Activated CD8-positive, alpha-beta T cell treated with anti-CD3 and anti-CD28 coated beads for 36 hours (primary cell): ENCODE measurements at regions not wholly inside any gene's neighbourhood (a gene's known extent, or its start where the extent isn't known, plus 50 kb on each side); places are given as distances from the start of the nearest gene placed in this dataset.

Experiments
- ATAC-seq: fragments of 200-7000 bp; cut with Tn5 transposase; one replicate; pipeline ENCODE4 v1.10.0; 2021; ENCODE audit warnings: mild to moderate bottlenecking, moderate library complexity
- CTCF ChIA-PET: fragments of 350-600 bp; sonication (Branson Sonifier 250); formaldehyde crosslinking; loops from one replicate; lab custom pipeline; 2021; ENCODE audit warnings: antibody characterized with exemption; lab: Charles Lee
- POLR2A ChIA-PET: fragments of 350-600 bp; sonication (Branson Sonifier 250); formaldehyde crosslinking; loops from one replicate; lab custom pipeline; 2021; ENCODE audit warnings: antibody characterized with exemption; lab: Charles Lee
- DNase-seq: peaks from one replicate; pipeline ENCODE4 v3.0.0-alpha.2; 2020
- H3K27ac Mint-ChIP-seq: one replicate; pipeline ENCODE4 v1.8.0; 2021; ENCODE audit warnings: mild to moderate bottlenecking, mixed read lengths
- H3K27me3 Mint-ChIP-seq: one replicate; pipeline ENCODE4 v1.8.0; 2021; ENCODE audit warnings: mixed read lengths
- H3K36me3 Mint-ChIP-seq: one replicate; pipeline ENCODE4 v1.8.0; 2021; ENCODE audit warnings: low read depth, mixed read lengths
- H3K4me1 Mint-ChIP-seq: one replicate; pipeline ENCODE4 v1.8.0; 2021; ENCODE audit warnings: low read depth, mixed read lengths
- H3K4me3 Mint-ChIP-seq: one replicate; pipeline ENCODE4 v1.8.0; 2021; ENCODE audit warnings: mild to moderate bottlenecking, moderate library complexity, mixed read lengths
- H3K9me3 Mint-ChIP-seq: one replicate; pipeline ENCODE4 v1.8.0; 2021; ENCODE audit warnings: mixed read lengths
- CTCF ChIP-seq: fragments of 200-600 bp; IDR thresholded peaks from one replicate; pipeline ENCODE4 v1.8.0; 2022; ENCODE audit warnings: antibody characterized with exemption, mild to moderate bottlenecking
- intact Hi-C: fragments of 100-400 bp; cut with micrococcal nuclease; formaldehyde crosslinking; loops from one replicate; pipeline ENCODE4 v1.10.0; 2022

GRCh38 chr3:74165211-74165610 is 449.2 kb downstream of the CNTN3 start:
- Mint-ChIP-seq H3K4me1 (no peaks in the 10 kb centered on the region), H3K36me3 (no peaks in the 10 kb centered on the region), H3K27me3 (no peaks in the 10 kb centered on the region), H3K27ac (no peak overlapping the region), H3K4me3 (no peak overlapping the region), H3K9me3 (peaks cover 12% of the 10 kb centered on the region)
- intact Hi-C loops: no loop called here
- DNase-seq: no peak
- TF ChIP-seq CTCF: no peak
- CTCF ChIA-PET: no interaction called here
- POLR2A ChIA-PET: no interaction called here
- no peak for ATAC-seq

GRCh38 chr3:74149466-74149865 is 465.0 kb downstream of the CNTN3 start:
- Mint-ChIP-seq H3K36me3 (no peaks in the 10 kb centered on the region), H3K4me1 (no peaks in the 10 kb centered on the region), H3K27ac (no peak overlapping the region), H3K4me3 (no peak overlapping the region), H3K27me3 (no peaks in the 10 kb centered on the region), H3K9me3 (peaks cover 5% of the 10 kb centered on the region)
- DNase-seq (no peak), ATAC-seq (no peak)
- CTCF ChIA-PET: no interaction called here
- no peak for TF ChIP-seq CTCF
- intact Hi-C loops: no loop called here
- POLR2A ChIA-PET: no interaction called here

- Mint-ChIP-seq H3K9me3 (peaks cover 6% of the 10 kb centered on the region), H3K4me3 (no peak overlapping the region), H3K27ac (no peak overlapping the region), H3K36me3 (no peaks in the 10 kb centered on the region), H3K27me3 (no peaks in the 10 kb centered on the region), H3K4me1 (no peaks in the 10 kb centered on the region)
- no peak for TF ChIP-seq CTCF
- ChIA-PET POLR2A (no interaction called here), CTCF (no interaction called here)
- intact Hi-C loops: no loop called here
- ATAC-seq (no peak), DNase-seq (no peak)
These were observed 469.2 kb downstream of the CNTN3 start for GRCh38 chr3:74145277-74145676.

GRCh38 chr3:74139648-74140047 is 474.8 kb downstream of the CNTN3 start:
- no peaks in the 10 kb centered on the region for H3K36me3 Mint-ChIP-seq
- H3K9me3 Mint-ChIP-seq: peaks cover 8% of the 10 kb centered on the region
- ChIA-PET POLR2A (no interaction called here), CTCF (no interaction called here)
- intact Hi-C loops: no loop called here
- ATAC-seq (no peak), DNase-seq (no peak)
- H3K27me3 Mint-ChIP-seq: no peaks in the 10 kb centered on the region
- H3K4me1 Mint-ChIP-seq: no peaks in the 10 kb centered on the region
- no peak overlapping the region for H3K4me3 Mint-ChIP-seq
- no peak for TF ChIP-seq CTCF
- H3K27ac Mint-ChIP-seq: no peak overlapping the region

- ChIA-PET POLR2A (no interaction called here), CTCF (no interaction called here)
- no peak for TF ChIP-seq CTCF
- DNase-seq: no peak
- H3K9me3 Mint-ChIP-seq: peaks cover 9% of the 10 kb centered on the region
- no peak for ATAC-seq
- no peaks in the 10 kb centered on the region for H3K4me1 Mint-ChIP-seq
- intact Hi-C loops: no loop called here
- no peaks in the 10 kb centered on the region for H3K27me3 Mint-ChIP-seq
- no peak overlapping the region for H3K27ac Mint-ChIP-seq
- no peak overlapping the region for H3K4me3 Mint-ChIP-seq
- H3K36me3 Mint-ChIP-seq: no peaks in the 10 kb centered on the region
These were observed 476.7 kb downstream of the CNTN3 start for GRCh38 chr3:74137790-74138189.
